ENCODE measurements at regions not wholly inside any gene's neighbourhood (a gene's known extent, or its start where the extent isn't known, plus 50 kb on each side); places are given as distances from the start of the nearest gene placed in this dataset.

DNA sequence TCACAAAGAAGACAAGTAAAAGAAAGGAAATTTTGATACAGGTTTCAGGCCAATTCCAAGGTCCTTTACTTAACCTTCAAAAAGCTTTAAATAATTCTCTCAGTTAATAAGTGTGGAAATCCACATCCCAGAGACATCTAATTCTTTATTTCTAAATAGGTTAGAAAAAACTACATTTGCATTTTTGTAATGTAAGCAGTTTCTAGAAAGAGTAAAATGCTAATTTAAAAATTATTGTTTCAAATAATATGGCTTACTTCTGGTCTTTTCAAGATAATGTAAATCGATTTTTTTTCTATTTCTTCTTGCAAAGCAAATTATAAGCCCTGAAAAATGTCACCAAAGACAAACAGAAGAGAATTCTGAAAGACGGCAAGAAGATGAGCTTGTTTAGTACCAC lies 180.4 kb upstream of the HHIP start:
- TF ChIP-seq CTCF (IDR thresholded peaks at IDR 0.05) (no peak), POLR2A (IDR thresholded peaks at IDR 0.05) (no peak)

Measured in body of pancreas (tissue), 4 donors.